A172 (cell line): ENCODE measurements at regions not wholly inside any gene's neighbourhood (a gene's known extent, or its start where the extent isn't known, plus 50 kb on each side); places are given as distances from the start of the nearest gene placed in this dataset.

Experiments
- DNase-seq: peaks from one replicate; pipeline ENCODE4 v3.0.0-alpha.2; 2015; ENCODE audit warnings: low spot score

- peak; percentile 45 for DNase-seq
These were observed 535.1 kb downstream of the NLGN4Y start for GRCh38 chrY:15059478-15059877.

- DNase-seq: no peak
These were observed 547.8 kb downstream of the NLGN4Y start for GRCh38 chrY:15072084-15072483.

- DNase-seq: peak; percentile 15
These were observed 577.0 kb downstream of the NLGN4Y start for GRCh38 chrY:15101336-15101735.
